ENCODE measurements at regions not wholly inside any gene's neighbourhood (a gene's known extent, or its start where the extent isn't known, plus 50 kb on each side); places are given as distances from the start of the nearest gene placed in this dataset.
A peak's percentile ranks its signal among the peaks of the same experiment; 100 is the strongest.

DNA sequence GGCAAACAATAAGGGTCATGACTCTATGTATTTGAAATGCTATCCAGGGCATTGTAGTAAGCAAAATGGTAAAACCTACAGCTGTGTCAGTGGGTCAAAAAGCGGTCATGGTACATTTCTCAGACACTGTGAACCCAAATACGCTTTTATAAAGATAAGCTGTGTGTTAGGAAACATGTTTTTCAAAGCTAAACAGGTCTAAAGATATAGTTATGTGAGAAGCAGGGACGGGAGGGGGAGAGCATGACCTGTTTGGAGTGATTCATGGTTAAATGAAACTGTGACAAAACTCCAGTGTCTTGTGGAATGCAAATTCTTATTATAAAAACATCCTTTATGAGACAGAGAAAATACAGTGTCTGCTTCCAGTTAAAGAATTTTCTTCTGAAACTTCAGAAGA, 205.4 kb upstream of the BMP2 start:
- in situ Hi-C loops (cut with HindIII; ENCODE audit: low sequenced_read_pairs) = no loop called here
- no peak overlapping the region for H3K4me3 ChIP-seq (ENCODE audit: low read depth, low read length)
- TF ChIP-seq, protein P1, sequence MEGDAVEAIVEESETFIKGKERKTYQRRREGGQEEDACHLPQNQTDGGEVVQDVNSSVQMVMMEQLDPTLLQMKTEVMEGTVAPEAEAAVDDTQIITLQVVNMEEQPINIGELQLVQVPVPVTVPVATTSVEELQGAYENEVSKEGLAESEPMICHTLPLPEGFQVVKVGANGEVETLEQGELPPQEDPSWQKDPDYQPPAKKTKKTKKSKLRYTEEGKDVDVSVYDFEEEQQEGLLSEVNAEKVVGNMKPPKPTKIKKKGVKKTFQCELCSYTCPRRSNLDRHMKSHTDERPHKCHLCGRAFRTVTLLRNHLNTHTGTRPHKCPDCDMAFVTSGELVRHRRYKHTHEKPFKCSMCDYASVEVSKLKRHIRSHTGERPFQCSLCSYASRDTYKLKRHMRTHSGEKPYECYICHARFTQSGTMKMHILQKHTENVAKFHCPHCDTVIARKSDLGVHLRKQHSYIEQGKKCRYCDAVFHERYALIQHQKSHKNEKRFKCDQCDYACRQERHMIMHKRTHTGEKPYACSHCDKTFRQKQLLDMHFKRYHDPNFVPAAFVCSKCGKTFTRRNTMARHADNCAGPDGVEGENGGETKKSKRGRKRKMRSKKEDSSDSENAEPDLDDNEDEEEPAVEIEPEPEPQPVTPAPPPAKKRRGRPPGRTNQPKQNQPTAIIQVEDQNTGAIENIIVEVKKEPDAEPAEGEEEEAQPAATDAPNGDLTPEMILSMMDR (IDR thresholded peaks at IDR 0.05; ENCODE audit: low read depth, low read length) = no peak
- peak; percentile 79 for DNase-seq (ENCODE audit: low read depth, low spot score)

DNA sequence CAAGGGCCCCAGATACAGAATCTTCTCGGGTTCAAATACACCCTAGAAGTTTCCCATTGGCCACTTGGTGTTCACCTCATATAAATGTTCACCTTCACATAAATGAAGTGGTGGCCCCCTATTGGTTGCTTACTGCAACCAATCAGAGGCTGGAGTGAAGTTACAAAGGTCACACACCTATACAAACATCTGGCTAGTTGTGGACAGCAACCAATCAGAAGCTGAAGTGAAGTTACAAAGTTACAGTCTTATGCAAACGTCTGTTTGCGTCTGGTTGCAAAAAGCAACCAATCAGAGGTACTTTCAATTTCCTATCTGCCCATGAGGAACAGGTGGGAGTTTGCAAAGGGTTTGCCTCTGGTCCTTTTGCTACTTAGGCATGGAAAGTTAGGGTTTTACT, 206.5 kb upstream of the BMP2 start:
- TF ChIP-seq, protein P1 (IDR thresholded peaks at IDR 0.05; ENCODE audit: low read depth, low read length) = no peak
- no peak overlapping the region for H3K4me3 ChIP-seq (ENCODE audit: low read depth, low read length)
- in situ Hi-C loops (cut with HindIII; ENCODE audit: low sequenced_read_pairs) = no loop called here
- no peak for DNase-seq (ENCODE audit: low read depth, low spot score)

DNA sequence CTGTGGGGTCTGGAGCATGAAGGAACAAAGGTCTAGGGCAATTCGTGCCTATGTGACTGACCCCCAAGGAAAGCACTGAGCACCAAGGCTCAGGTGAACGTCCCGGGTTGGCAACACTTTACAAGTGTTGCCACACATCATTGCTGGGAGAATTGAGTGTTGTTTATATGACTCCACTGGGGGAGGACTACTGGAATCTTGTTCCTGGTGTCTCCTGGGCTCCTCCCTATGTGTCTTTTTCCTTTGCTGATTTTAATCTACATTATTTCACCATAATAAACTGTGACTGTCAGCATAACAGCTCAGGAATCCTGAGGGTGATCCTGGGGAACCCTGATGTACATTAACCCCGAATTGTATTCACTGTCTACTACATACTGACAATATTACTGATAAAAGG, 207.7 kb upstream of the BMP2 start:
- in situ Hi-C loops (cut with HindIII; ENCODE audit: low sequenced_read_pairs) = no loop called here
- TF ChIP-seq, protein P1 (IDR thresholded peaks at IDR 0.05; ENCODE audit: low read depth, low read length) = no peak
- DNase-seq (ENCODE audit: low read depth, low spot score) = no peak
- H3K4me3 ChIP-seq (ENCODE audit: low read depth, low read length) = no peak overlapping the region

DNA sequence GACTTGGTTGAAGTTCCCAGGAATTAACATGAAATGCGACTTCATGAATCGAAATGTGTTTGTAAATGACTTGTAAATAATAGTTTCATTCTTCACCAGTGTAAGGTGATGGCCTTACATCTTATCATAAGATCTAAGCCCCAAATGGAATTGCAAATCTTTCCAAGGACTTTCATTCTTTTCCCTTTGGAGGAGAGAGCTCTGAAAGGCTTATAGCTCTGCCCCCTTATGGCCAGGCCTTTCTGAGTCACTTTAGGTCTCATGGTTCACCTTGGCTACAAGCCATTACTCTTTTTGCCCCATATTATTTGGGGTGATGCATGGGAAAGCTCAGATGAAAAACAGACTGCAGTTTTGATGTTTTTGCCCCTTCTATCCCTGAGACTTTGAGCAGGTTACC, 209.1 kb upstream of the BMP2 start:
- H3K4me3 ChIP-seq (ENCODE audit: low read depth, low read length) = no peak overlapping the region
- no peak for DNase-seq (ENCODE audit: low read depth, low spot score)
- in situ Hi-C loops (cut with HindIII; ENCODE audit: low sequenced_read_pairs) = no loop called here
- TF ChIP-seq, protein P1 (IDR thresholded peaks at IDR 0.05; ENCODE audit: low read depth, low read length) = peak; percentile 19

DNA sequence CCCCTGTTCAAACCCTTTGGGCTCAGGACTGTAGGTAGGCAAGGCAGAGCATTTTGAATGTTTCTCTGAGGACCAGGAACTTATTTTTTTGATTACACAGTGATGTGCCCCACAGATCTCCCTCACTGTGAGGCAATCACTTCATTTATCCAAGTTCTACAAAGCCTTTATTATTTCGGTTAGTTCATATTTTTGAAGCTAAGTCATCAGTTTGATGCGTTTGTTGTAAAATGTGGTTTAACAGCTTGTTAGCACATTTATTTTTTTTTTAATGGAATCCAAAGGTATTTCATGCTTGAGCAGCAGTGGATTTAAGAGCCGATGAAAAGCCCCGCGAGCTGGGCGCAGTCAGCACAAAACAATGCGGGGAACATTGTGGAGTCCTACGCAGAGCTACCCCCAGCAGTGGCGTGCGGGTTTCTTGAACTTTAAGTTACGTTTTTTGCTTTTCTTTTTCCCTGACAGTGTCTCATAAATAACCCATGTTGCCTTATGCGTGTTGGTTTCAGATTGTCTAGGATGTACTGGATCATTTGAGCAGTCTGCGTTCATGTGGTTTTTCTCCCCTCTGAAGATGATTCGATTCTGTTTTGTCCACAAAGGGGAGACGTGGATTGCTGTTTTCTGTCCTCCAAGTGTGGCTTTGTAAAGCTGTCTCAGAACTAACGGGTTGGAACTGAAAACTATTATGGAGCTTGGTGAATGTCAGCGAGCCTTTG, 233.6 kb upstream of the BMP2 start:
- peak; percentile 97 for DNase-seq (ENCODE audit: low read depth, low spot score)
- TF ChIP-seq, protein P1 (IDR thresholded peaks at IDR 0.05; ENCODE audit: low read depth, low read length) = no peak
- in situ Hi-C loops (cut with HindIII; ENCODE audit: low sequenced_read_pairs) = no loop called here
- peak overlapping the region; percentile 30 for H3K4me3 ChIP-seq (ENCODE audit: low read depth, low read length)

DNA sequence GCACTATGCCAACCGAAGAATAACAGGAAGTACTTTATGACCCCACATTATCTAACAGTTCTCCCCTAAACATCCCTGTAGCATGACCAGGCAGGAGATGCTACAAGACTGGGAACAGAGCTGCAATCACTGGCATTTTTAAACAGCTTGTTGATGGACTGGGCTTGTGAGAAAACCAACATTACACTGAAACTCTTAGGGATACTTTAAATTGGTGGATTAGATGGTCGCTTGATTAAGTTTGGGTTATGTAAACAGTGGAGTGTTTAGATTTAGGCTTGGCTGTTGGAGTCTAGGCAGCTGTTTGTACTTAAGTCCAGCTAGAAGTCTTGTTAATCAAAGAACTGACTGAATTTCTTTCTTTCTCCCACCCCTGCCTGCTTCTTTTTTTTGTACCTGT, 234.1 kb upstream of the BMP2 start:
- in situ Hi-C loops (cut with HindIII; ENCODE audit: low sequenced_read_pairs) = no loop called here
- DNase-seq (ENCODE audit: low read depth, low spot score) = peak; percentile 85
- no peak overlapping the region for H3K4me3 ChIP-seq (ENCODE audit: low read depth, low read length)
- TF ChIP-seq, protein P1 (IDR thresholded peaks at IDR 0.05; ENCODE audit: low read depth, low read length) = no peak

Data from astrocyte of the spinal cord (primary cell).